ENCODE measurements at regions not wholly inside any gene's neighbourhood (a gene's known extent, or its start where the extent isn't known, plus 50 kb on each side); places are given as distances from the start of the nearest gene placed in this dataset.
"Not testable (repeated sequence)": the region's sequence is repeated elsewhere in the genome, so short reads cannot be mapped to it uniquely, and the experiment has no call there.

DNA sequence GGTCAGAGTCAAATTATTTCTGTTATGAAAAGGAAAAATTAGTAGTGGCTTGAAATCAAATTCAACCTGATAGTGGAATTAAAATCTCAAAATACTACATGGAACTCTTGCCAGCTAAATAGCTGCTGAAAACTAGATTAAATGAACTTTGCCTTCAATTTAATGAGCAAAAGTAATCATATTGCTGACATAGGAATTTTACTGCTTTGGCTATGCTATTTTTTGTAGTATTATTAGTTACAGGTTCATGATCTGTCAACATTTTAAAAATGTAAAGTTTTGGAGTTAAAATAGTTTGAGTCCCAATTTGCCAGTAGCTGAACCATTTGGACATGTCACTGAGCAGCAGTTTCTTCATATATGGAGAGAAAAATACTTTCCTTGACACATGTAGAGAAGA, 81.4 kb downstream of the RERGL start:
- no peak for DNase-seq (ENCODE audit: low spot score)

DNA sequence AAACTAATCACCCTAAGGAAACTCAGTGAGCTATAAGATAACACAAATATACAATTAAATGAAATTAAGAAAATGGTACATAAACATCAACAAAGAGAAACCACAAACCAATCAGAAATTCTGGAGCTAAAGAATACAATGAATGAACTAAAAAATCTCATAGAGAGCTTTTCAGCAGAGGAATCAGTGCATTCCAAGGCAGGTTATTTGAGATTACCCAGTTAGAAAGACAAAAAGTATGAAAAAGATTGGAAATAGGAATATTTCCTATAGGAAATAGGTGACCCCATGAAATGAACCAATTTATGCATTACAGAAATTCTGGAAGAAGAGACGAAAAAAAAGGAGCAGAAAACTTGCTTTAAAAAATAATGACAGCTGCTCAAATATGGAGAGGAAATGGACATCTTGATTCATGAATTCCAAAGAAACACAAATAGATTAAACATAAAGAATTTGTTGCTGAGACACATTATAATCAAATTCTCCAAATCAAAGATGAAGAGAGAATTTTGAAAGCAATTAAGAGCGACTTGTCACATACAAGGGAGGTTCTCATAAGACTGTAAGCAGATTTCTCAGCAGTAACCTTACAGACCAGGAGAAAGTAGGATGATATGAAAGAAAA, 90.7 kb downstream of the RERGL start:
- DNase-seq (ENCODE audit: low spot score): no peak

DNA sequence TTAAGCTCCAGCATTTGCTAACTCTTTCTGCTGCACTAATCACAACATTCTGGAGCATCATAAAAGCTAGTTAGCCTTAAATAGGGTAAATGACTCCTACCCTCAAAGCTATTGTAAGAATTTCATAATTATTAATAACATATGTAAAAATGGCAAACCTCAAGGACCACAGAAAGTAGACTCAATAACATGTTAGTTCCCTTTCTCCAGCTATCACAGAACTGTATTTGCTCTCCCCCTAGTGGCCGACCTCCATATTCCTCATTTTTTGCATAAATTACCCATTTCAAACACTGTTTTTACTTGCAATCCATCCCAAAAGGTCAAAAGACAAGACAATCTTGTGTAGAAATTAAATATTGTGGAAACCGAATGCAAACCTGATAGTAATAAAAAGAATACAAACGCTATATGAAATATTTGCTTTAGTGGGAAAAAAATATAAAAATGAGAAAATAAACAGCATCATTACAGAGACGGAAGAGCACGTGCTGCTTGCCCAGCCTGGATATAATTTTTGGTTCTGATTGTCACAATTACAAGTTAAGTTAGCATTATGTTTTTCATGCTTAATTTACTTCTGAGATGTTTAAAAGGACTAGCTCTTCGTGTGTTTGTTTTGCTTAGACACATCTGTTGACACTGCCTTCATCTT, 97.9 kb downstream of the RERGL start:
- peak; percentile 41 for DNase-seq (ENCODE audit: low spot score)

DNA sequence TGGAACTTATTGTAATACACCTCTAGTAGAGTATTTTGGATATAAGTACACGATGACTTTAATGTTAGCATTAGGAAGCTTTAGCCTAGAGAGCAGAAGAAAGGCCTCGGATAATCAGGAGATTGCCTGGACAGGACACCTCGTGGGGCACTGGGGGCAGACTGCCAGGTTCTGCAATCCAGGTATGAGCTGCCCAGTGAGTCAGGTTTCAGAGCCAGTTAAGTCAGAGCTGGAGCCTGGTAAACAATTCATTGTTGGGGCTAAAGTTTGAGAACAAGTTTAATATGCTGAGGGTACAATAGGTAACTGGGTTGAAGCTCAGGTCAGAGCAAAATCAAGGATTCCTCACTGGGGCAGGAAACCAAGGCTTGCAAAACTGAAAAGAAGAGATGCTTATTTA, 107.4 kb downstream of the RERGL start:
- DNase-seq (ENCODE audit: low spot score): no peak

DNA sequence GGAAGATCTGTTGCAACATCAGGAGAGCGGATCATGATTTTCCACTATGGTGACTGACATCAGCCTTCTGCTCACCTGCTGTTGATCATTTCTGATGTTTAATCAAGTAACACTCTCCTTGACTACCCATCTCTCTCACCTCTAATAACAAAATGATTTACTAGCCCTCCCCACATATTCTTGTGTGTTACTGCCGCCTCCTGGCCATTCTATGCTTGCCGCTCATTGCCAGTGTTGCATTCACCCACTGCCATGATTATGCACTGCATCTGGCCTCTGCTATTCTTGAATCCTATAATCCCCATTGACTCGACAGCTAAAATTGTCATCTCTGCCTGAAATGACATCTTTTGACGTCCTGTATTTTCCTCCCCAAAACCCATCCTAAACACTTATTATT, 113.8 kb downstream of the RERGL start:
- no peak for DNase-seq (ENCODE audit: low spot score)

DNA sequence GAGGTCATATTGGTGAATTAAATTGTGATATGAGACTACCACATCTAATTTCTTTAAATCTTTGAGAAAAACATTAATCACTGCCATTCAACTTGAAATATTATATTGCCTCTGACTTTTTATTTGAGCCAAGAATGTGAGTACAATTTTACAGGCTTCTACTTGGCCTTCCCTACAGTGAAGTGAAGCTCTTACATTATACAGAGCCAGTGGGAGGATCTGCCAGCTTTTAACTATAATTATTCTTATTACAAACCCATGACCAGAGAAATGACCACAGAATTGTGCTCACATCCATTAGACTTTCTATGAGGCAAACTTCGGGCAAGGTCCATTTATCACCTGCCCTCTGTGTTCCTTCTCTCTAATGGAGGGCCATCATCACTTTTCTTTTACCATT, 114.2 kb downstream of the RERGL start:
- no peak for DNase-seq (ENCODE audit: low spot score)

DNA sequence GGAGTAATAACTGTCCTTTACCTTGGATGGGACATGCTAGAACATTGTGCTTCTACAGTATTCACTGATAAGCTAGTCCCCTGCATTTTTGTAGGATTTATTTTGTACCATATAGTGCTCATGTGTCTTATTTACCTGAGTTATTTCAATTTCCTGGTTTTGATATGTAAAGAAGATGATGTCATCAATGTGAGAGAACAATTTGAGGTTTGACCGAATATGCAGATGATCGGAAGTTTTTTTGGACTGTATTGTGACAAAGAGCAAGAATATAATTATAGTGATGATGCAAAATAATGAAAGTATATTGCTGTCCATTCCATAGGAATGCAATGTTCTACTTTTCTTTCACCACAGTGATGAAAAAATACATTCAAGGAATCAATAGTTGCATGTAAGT, 114.8 kb downstream of the RERGL start:
- DNase-seq (ENCODE audit: low spot score): no peak

DNA sequence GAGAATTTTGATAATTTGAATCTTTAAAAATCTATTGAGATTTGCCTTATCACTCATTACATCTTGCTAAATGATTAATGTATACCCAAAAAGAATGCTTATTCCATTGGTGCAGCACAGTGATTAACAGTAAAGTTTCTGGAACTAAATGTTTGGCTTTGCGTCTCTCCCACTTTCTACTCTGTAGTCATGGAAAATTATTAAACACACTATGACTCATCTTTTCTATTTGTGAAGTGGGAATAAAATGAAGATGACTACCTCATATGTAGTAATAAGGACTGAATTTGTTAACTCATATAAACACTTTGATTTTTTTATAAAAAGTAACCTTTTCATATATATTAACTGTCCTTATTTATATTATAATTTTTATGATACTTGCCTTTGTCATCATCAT, 118.1 kb downstream of the RERGL start:
- DNase-seq (ENCODE audit: low spot score): peak; percentile 3

DNA sequence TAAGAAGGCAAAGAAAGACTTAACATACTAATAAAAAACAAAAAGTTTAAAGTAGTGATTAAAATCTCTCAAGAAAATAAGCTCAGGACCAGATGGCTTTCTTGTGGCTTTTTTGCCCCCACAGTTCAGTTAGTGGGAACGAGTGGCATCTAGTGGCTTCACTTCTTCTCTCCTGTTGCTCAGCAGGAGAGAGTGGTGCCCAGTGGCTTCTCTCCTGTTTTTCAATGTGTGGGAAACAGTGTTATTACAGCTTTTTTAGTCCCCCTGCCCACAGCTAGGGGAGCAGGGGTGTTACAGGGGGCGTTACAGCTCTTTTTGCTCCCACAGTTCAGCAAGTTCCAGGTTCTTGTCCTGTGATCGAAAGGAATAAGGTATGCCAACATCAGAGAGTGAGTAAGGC, 135.2 kb downstream of the RERGL start:
- DNase-seq (ENCODE audit: low spot score): no peak

DNA sequence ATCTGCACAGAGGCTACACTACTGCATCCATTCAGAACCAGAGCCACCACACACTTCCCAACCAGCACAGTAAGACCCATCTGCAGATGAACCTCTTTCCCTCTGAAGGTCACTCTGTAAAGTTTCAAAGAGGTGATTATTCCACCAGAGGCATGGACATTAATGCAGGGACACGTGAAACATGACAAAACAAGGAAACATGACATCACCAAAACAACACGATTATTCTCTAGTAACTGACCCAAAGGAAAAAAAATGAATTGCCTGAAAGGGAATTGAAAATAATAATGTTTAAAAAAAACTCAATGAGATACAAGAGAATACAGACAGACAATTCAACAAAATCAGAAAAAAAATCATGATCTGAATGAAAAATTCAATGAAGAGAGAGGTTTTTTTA, 139.1 kb downstream of the RERGL start:
- DNase-seq (ENCODE audit: low spot score): no peak

DNA sequence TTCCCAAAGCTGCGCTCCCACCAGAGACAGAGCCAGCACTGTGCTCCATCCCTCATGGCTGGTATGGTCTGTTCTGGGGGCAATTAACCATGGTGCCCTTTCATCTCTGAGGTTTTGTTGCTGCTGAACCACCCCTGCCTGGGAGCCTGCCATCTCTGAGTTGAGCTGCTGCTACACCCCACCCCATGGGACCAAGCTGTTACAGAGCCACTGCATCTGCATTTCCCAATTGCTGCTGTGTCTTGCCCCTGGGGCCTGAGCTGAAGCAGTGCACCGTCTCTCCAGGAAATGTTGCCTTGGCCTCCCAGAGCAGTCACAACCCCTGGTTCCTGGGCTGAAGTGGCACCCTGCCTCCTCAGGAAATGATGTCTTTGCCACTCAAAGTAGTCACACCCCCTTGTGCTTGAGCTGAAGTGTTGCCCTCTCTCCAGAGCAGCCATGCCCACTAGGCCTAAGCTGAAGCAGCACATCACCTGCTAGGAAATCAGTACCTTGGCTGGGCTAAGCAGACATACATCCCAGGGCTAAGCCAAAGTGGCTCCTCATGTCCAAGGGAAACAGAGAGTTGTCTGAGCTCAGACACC, 140.3 kb downstream of the RERGL start:
- DNase-seq (ENCODE audit: low spot score): no peak

DNA sequence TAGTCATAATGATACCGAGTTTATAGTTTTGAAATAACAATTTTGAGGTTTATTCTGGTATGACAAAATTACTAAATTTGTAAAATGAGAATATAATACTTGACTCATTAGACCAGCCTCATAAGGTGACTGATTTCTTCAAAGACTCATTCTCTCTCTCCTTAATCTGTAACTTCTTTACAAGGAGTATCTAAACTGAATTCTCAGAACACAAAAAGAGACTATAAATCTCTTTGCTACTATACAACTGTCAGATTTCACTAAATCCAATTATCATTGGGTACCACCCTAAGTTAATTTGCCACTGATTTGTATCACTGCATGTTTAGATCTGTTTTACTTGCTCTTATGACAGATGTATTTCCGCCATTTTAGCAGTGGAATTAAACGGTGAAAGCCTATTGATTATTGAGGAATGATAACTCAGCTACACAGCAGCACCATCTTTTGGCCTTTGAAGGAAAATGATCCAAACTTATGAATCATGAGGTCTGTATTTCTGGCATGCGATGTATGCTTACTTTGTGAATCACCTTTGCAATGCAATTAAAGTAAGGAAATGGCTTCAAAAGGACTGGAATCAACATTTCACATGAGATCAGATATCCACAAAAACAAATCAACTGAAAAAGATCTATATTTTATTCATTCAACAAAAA, 161.2 kb downstream of the RERGL start:
- peak; percentile 84 for DNase-seq (ENCODE audit: low spot score)

DNA sequence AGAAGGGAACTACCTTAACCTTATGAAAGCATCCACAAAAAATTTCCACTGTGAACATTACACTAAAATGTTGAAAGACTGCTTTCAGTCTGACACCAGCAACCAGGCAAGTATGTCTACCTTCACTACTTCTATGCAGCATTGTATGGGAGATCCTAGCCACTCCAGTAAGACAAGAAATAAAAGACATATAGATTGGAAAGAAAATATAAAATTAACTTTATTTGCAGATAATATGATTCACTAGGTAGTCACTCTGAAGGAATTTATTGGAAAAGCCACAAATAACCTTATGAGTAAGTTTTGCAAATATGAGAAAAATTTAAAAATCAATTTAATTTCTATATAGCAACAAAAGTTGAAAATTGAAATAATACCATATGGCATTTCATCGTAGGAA, 172.0 kb downstream of the RERGL start:
- no peak for DNase-seq (ENCODE audit: low spot score)

DNA sequence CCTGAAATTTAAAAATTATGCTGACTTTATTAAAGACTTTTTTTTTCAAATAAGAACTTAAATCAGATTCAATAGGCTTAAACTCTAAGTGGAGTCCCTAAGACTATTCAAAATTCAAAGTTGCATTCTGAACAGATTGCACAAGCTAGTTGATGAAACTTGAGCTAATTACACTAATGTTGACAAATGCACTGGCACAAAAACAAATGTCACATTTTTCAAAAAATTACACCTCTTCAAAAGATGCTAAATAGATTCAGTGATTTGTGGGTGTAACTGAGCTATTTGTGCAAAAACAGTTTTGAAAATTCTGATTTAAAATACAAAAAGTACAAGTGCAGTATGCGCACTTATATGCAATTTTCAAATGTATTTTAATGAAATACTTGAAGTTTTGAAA, 205.4 kb downstream of the RERGL start:
- no peak for DNase-seq (ENCODE audit: low spot score)

DNA sequence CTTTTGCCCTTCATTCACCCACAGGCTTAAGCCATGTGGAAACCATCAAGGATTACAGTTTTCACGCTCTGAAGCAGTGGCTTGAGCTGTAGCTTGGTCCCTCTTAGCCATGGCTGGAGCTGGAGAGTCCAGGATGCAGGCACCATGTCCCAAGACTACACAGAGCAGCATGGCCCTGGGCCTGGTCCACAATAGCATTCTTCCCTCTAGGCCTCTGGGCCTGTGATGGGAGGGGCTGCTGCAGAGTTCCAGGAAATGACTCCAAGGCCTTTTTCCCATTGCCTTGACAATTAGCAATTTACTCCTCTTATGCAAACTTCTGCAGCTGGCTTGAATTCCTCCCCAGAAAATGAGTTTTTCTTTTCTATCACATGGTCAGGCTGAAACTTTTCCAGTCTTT, 211.3 kb downstream of the RERGL start:
- no peak for DNase-seq (ENCODE audit: low spot score)

DNA sequence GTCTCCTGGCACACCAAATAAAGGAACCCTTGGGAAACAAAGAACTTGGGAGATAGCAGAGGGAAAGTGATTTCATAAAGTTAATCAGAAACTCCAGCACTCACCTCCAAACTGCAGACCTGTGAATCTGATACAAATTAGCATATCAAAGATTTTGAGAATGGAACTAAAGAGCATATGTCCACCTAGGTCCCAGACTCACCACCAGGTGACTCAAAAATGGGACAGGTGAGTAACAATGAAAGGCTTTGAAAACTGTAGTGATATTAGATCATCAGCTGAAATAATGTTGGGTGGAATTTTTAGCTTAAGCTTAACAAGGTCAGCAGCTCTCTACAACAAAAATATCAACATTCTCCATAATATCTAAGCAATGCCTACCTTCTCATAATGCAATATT, 214.8 kb downstream of the RERGL start:
- DNase-seq (ENCODE audit: low spot score): no peak

DNA sequence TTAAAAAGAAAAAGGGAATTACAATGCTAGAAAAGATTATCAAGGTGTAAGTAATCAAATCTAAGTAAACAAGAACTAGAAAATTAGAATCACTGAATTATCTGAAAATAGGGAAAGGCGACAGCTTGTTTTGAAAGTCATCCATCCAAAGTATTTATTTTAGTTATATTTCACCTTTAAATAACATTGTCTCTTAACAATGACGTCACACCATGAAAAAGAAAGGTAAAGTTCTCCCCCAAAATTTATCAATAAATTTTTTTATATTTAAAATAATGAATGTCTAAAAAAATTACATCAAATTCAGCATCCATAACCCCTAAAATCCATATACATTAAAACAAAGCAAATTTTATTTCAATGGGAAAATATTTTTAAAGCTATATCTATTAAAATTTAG, 223.2 kb downstream of the RERGL start:
- no peak for DNase-seq (ENCODE audit: low spot score)

DNA sequence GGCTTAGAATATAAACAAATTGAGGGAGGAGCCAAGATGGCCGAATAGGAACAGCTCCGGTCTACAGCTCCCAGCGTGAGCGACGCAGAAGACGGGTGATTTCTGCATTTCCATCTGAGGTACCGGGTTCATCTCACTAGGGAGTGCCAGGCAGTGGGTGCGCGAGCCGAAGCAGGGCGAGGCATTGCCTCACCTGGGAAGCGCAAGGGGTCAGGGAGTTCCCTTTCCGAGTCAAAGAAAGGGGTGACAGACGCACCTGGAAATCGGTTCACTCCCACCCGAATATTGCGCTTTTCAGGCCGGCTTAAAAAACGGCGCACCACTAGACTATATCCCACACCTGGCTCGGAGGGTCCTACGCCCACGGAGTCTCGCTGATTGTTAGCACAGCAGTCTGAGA, 234.4 kb downstream of the RERGL start:
- DNase-seq (ENCODE audit: low spot score): not testable (repeated sequence)

DNA sequence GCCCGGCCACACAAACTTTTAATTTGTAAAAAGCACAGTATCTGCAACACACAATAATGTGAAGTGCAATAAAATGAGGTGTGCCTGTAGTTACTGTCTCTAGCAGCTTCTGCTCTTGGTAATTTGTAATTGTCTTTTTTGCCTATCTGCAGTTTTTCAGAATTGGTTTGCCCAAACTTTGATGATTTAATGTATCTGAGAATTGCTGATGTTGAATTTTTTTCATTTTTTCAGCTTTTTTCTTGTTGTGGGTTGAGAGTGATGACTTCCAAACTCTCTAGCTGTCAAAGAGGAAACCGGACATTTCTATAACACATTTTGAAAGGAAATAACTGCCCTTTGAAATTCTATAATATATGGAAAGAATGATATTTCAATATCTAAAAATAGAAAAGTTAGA, 236.9 kb downstream of the RERGL start:
- no peak for DNase-seq (ENCODE audit: low spot score)

DNA sequence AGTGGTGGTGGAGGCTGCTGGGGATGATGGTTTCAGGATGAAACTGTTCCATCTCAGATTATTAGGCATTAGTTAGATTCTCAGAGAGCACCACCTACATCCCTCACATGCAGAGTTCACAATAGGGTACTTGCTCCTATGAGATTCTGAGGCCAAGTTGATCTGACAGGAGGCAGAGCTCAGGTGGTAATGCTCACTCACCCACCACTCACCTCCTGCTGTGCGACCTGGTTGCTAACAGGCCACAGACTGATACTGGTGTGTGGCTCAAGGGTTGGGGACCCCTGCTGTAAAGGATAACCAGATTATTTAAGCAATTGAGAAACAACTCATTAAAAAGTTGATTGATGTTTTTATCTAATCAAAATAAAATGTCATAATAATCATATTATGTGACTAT, 248.5 kb downstream of the RERGL start:
- DNase-seq (ENCODE audit: low spot score): no peak

DNA sequence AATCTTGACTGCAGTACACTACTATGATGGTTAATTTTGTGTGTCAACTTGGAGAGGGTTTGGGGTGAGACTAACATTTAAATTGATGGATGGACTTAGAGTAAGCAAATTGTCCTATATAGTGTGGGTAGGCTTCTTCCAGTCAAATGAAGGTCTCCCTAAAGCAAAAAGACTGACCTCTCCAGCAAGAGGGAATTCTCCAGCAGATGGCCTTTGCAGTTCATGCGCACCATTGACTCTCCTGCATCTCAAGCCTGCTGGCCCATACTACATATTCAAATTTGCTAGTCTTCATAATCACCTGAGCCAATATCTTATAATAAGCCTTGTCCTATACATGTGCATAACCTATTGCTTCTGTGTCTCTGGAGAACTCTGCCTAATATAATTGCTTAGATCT, 260.2 kb downstream of the RERGL start:
- no peak for DNase-seq (ENCODE audit: low spot score)

DNA sequence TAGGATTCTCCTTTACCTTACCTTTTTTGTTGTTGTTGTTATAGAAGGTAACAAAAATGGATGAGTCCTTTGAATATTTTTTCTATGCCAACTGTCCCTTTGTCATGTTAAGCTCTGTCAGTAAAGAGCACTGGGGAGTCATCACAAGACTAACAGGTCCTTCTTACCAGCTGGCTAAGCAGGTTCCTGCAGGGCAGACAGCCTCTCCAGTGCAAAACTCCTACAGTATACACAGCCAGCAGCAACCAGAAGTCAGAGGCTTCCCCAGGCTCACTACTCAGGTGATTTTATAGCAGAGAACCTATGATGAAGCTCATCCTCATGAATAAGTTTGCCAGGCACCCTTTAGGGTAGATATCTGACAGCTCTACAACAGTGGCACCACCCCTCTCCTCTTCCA, 271.1 kb downstream of the RERGL start:
- DNase-seq (ENCODE audit: low spot score): no peak

DNA sequence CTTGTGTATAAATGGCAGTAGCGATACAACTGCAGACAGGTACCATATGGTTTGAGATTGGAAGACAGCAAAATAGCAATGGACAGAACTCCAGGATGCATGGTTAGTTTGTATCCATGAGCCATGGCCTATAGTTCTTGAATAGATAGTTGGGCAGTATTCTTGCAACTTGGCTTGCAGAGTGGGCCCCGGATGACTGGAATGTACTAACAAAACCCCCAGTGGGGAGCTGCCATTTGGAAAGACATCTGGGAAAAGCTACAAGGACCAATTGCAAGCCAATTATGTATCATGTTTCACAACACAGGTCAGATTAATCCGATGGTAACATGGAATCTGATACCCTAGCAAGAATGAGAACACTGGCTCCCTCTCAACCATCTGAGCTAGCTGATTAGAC, 279.6 kb downstream of the RERGL start:
- DNase-seq (ENCODE audit: low spot score): no peak

Measured in kidney tubule cell (primary cell).